ENCODE measurements at regions not wholly inside any gene's neighbourhood (a gene's known extent, or its start where the extent isn't known, plus 50 kb on each side); places are given as distances from the start of the nearest gene placed in this dataset.

DNA sequence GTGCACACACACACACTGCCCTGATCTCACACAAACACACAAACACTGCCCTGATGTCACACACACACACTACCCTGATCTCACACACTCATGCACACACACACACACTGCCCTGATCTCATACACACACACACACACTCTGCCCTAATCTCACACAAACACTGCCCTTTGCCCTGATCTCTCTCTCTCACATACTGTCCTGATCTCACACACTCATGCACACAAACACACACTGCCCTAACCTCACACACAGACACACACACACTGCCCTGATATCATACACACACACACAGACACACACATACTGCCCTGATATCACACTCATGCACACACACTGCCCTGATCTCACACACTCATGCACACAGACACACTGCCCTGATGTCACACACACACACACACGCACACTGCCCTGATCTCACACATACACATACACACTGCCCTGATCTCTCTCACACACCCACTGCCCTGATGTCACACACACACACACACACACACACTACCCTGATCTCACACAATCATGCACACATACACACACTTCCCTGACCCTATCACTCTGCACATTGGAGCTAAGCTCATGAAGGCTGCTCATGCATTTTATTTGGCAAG lies 97.6 kb upstream of the DIO3 start:
- no peak overlapping the region for H2BK12ac ChIP-seq (ENCODE audit: low read length in 2 of 2)
- H2BK120ac ChIP-seq (ENCODE audit: low read depth, low read length): no peak overlapping the region
- no peaks in the 10 kb centered on the region for H3K36me3 ChIP-seq (ENCODE audit: control insufficient read depth in 1 of 2, insufficient read depth in 2 of 2, low read depth in 1 of 2, low read length in 2 of 2)
- H3K9me3 ChIP-seq (ENCODE audit: control insufficient read depth, low read length): no peaks in the 10 kb centered on the region
- no peak overlapping the region for H3K4me2 ChIP-seq (ENCODE audit: low read length, poor library complexity, severe bottlenecking)
- no peak overlapping the region for H3K27ac ChIP-seq (ENCODE audit: low read length, poor library complexity, severe bottlenecking)
- no peak overlapping the region for H3K4ac ChIP-seq (ENCODE audit: low read depth in 1 of 2, low read length in 2 of 2)
- H2BK15ac ChIP-seq (ENCODE audit: low read depth, poor library complexity, severe bottlenecking): no peak overlapping the region
- H2AK5ac ChIP-seq (ENCODE audit: low read length, severe bottlenecking): no peak overlapping the region
- H4K91ac ChIP-seq (ENCODE audit: low read length): no peak overlapping the region
- H2AFZ ChIP-seq (ENCODE audit: low read depth, low read length): no peak overlapping the region
- no peak overlapping the region for H2BK5ac ChIP-seq (ENCODE audit: low read depth, low read length, poor library complexity, severe bottlenecking)
- H3K27me3 ChIP-seq (ENCODE audit: control insufficient read depth in 1 of 2, insufficient read depth in 1 of 2, low read length in 2 of 2): peaks cover 30 to 48% of the 10 kb centered on the region in 2 experiments
- H3K14ac ChIP-seq (ENCODE audit: low read length in 2 of 2): no peak overlapping the region
- no peak for DNase-seq
- H4K8ac ChIP-seq (ENCODE audit: low read length): no peak overlapping the region
- H3K18ac ChIP-seq (ENCODE audit: low read depth in 1 of 2, low read length in 2 of 2): no peak overlapping the region
- peaks cover 7% of the 10 kb centered on the region for H3K4me1 ChIP-seq (ENCODE audit: control insufficient read depth, insufficient read depth, low read depth, low read length)
- H3K4me3 ChIP-seq (ENCODE audit: insufficient read depth in 1 of 2, low read depth in 1 of 2, low read length in 2 of 2): no peak overlapping the region
- no peaks in the 10 kb centered on the region for H3K79me1 ChIP-seq (replicated peaks; ENCODE audit: low read length, poor library complexity, severe bottlenecking)
- WGBS: 66% methylated on average over 1 of the region's 1 CpG
- H3K9ac ChIP-seq (ENCODE audit: low read length): no peak overlapping the region
- no peak overlapping the region for H3K23ac ChIP-seq (ENCODE audit: low read length in 2 of 2)

GRCh38 chr14:101464310-101464983 lies 96.8 kb upstream of the DIO3 start:
- Histone ChIP-seq H2AK5ac (ENCODE audit: low read length, severe bottlenecking) (no peak overlapping the region), H3K4me3 (ENCODE audit: insufficient read depth in 1 of 2, low read depth in 1 of 2, low read length in 2 of 2) (no peak overlapping the region), H2BK15ac (ENCODE audit: low read depth, poor library complexity, severe bottlenecking) (no peak overlapping the region), H2AFZ (ENCODE audit: low read depth, low read length) (no peak overlapping the region), H4K8ac (ENCODE audit: low read length) (no peak overlapping the region), H3K27me3 (ENCODE audit: control insufficient read depth in 1 of 2, insufficient read depth in 1 of 2, low read length in 2 of 2) (peaks cover 30 to 40% of the 10 kb centered on the region in 2 experiments), H4K91ac (ENCODE audit: low read length) (no peak overlapping the region), H2BK12ac (ENCODE audit: low read length in 2 of 2) (no peak overlapping the region), H3K27ac (ENCODE audit: low read length, poor library complexity, severe bottlenecking) (no peak overlapping the region), H3K79me1 (replicated peaks; ENCODE audit: low read length, poor library complexity, severe bottlenecking) (no peaks in the 10 kb centered on the region), H3K9ac (ENCODE audit: low read length) (no peak overlapping the region), H3K9me3 (ENCODE audit: control insufficient read depth, low read length) (no peaks in the 10 kb centered on the region), H3K4ac (ENCODE audit: low read depth in 1 of 2, low read length in 2 of 2) (no peak overlapping the region), H3K4me1 (ENCODE audit: control insufficient read depth, insufficient read depth, low read depth, low read length) (no peaks in the 10 kb centered on the region), H3K23ac (ENCODE audit: low read length in 2 of 2) (no peak overlapping the region), H2BK5ac (ENCODE audit: low read depth, low read length, poor library complexity, severe bottlenecking) (no peak overlapping the region), H3K4me2 (ENCODE audit: low read length, poor library complexity, severe bottlenecking) (no peak overlapping the region), H3K14ac (ENCODE audit: low read length in 2 of 2) (no peak overlapping the region), H2BK120ac (ENCODE audit: low read depth, low read length) (no peak overlapping the region), H3K18ac (ENCODE audit: low read depth in 1 of 2, low read length in 2 of 2) (no peak overlapping the region), H3K36me3 (ENCODE audit: control insufficient read depth in 1 of 2, insufficient read depth in 2 of 2, low read depth in 1 of 2, low read length in 2 of 2) (no peaks in the 10 kb centered on the region)
- DNase-seq: no peak
- WGBS: 85% methylated on average over 17 of the region's 17 CpGs

DNA sequence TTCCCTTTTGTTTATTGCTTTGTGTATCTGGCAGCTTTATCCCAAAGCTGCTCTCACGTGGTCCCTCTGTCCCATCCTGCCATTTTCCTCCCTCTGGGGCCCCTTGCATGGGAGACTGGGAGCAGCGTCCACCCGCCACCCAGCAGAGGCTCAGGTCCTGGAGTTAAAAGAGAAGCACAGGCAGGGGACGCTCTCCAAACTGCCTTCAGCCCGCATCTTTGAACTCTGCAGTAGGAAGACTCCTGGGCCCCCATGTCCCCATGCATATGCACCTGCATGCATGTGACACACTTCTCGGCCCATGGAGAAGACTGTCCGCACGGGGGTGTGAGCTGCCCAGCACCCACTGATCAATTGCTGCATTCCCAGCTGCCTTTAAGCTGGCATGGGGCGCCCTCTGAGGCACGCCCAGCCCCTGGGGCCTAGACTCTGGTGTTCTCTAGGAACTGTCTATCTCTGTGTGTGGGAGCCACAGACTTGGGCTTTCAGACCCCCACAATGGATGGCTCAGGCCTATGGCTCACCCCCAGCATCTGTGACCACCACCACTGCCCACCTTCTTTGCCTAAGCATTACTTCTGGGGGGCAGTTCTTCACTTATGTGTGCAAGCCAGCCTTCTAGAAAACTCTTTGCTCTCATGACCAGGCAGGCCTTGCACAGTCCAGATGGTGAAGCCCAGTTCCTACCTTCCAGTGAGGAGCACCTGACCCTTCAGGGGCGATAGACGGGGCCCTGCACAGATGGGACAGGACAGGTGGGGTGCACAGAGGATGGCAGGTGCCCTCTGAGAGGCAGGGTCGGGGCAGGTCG lies 96.1 kb upstream of the DIO3 start:
- Histone ChIP-seq H4K8ac (ENCODE audit: low read length) (no peak overlapping the region), H3K9ac (ENCODE audit: low read length) (no peak overlapping the region), H3K27ac (ENCODE audit: low read length, poor library complexity, severe bottlenecking) (no peak overlapping the region), H3K36me3 (ENCODE audit: control insufficient read depth in 1 of 2, insufficient read depth in 2 of 2, low read depth in 1 of 2, low read length in 2 of 2) (no peaks in the 10 kb centered on the region), H3K23ac (ENCODE audit: low read length in 2 of 2) (no peak overlapping the region), H2BK15ac (ENCODE audit: low read depth, poor library complexity, severe bottlenecking) (no peak overlapping the region), H2AFZ (ENCODE audit: low read depth, low read length) (no peak overlapping the region), H3K79me1 (replicated peaks; ENCODE audit: low read length, poor library complexity, severe bottlenecking) (no peaks in the 10 kb centered on the region), H3K18ac (ENCODE audit: low read depth in 1 of 2, low read length in 2 of 2) (no peak overlapping the region), H3K4ac (ENCODE audit: low read depth in 1 of 2, low read length in 2 of 2) (no peak overlapping the region), H3K14ac (ENCODE audit: low read length in 2 of 2) (no peak overlapping the region), H2BK5ac (ENCODE audit: low read depth, low read length, poor library complexity, severe bottlenecking) (no peak overlapping the region), H3K9me3 (ENCODE audit: control insufficient read depth, low read length) (no peaks in the 10 kb centered on the region), H2BK120ac (ENCODE audit: low read depth, low read length) (no peak overlapping the region), H3K4me3 (ENCODE audit: insufficient read depth in 1 of 2, low read depth in 1 of 2, low read length in 2 of 2) (no peak overlapping the region), H2AK5ac (ENCODE audit: low read length, severe bottlenecking) (no peak overlapping the region), H3K4me2 (ENCODE audit: low read length, poor library complexity, severe bottlenecking) (no peak overlapping the region), H3K27me3 (ENCODE audit: control insufficient read depth in 1 of 2, insufficient read depth in 1 of 2, low read length in 2 of 2) (peaks cover 27 to 33% of the 10 kb centered on the region in 2 experiments), H4K91ac (ENCODE audit: low read length) (no peak overlapping the region), H3K4me1 (ENCODE audit: control insufficient read depth, insufficient read depth, low read depth, low read length) (no peaks in the 10 kb centered on the region), H2BK12ac (ENCODE audit: low read length in 2 of 2) (no peak overlapping the region)
- 79% methylated on average over 14 of the region's 14 CpGs for WGBS
- DNase-seq: no peak

DNA sequence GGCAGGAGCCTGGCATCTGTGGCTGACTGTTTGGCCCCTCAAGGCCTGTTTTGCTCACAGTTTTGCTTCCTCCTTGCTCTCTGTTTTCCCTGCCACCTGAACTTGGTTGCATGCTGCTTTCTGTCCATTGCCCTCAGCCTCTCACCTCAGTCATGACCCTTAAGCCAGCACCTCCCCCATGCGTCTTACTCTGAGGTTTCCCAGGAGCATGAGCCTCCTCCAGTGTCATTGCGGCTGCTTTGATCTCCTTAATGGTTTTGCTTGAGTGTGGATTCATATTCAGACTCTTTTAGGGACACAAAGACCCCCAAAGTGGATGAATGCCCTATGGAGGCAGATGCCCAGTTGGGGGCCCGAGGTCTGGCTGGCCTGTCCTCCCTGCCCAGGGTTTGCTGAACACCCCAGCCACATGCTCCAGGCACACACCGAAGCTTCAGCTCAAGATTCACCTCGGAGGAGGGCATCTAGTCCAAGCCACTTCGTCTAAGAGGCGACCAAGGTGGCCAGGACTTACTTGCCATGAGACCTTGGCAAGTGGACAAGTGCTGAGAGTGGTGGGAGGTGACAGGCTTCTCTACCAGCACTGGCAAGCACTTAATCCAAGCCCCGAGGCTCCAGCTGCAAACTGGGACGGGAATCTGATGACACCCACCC lies 95.4 kb upstream of the DIO3 start:
- Histone ChIP-seq H3K4ac (ENCODE audit: low read depth in 1 of 2, low read length in 2 of 2) (no peak overlapping the region), H3K9ac (ENCODE audit: low read length) (no peak overlapping the region), H3K27ac (ENCODE audit: low read length, poor library complexity, severe bottlenecking) (no peak overlapping the region), H3K36me3 (ENCODE audit: control insufficient read depth in 1 of 2, insufficient read depth in 2 of 2, low read depth in 1 of 2, low read length in 2 of 2) (no peaks in the 10 kb centered on the region), H2BK15ac (ENCODE audit: low read depth, poor library complexity, severe bottlenecking) (no peak overlapping the region), H2BK5ac (ENCODE audit: low read depth, low read length, poor library complexity, severe bottlenecking) (no peak overlapping the region), H2BK120ac (ENCODE audit: low read depth, low read length) (no peak overlapping the region), H3K27me3 (ENCODE audit: control insufficient read depth in 1 of 2, insufficient read depth in 1 of 2, low read length in 2 of 2) (peaks cover 20 to 26% of the 10 kb centered on the region in 2 experiments), H2BK12ac (ENCODE audit: low read length in 2 of 2) (no peak overlapping the region), H3K4me3 (ENCODE audit: insufficient read depth in 1 of 2, low read depth in 1 of 2, low read length in 2 of 2) (no peak overlapping the region), H3K4me1 (ENCODE audit: control insufficient read depth, insufficient read depth, low read depth, low read length) (no peaks in the 10 kb centered on the region), H4K8ac (ENCODE audit: low read length) (no peak overlapping the region), H2AK5ac (ENCODE audit: low read length, severe bottlenecking) (no peak overlapping the region), H3K18ac (ENCODE audit: low read depth in 1 of 2, low read length in 2 of 2) (no peak overlapping the region), H3K14ac (ENCODE audit: low read length in 2 of 2) (no peak overlapping the region), H3K4me2 (ENCODE audit: low read length, poor library complexity, severe bottlenecking) (no peak overlapping the region), H3K9me3 (ENCODE audit: control insufficient read depth, low read length) (no peaks in the 10 kb centered on the region), H3K79me1 (replicated peaks; ENCODE audit: low read length, poor library complexity, severe bottlenecking) (no peaks in the 10 kb centered on the region), H3K23ac (ENCODE audit: low read length in 2 of 2) (no peak overlapping the region), H4K91ac (ENCODE audit: low read length) (no peak overlapping the region), H2AFZ (ENCODE audit: low read depth, low read length) (no peak overlapping the region)
- DNase-seq: no peak
- WGBS: 67% methylated on average over 9 of the region's 9 CpGs
